GM12865 (cell line): ENCODE measurements at regions not wholly inside any gene's neighbourhood (a gene's known extent, or its start where the extent isn't known, plus 50 kb on each side); places are given as distances from the start of the nearest gene placed in this dataset.

Experiments used
- DNase-seq: peaks from one replicate; pipeline ENCODE4 v3.0.0; 2010; ENCODE audit warnings: low read depth
- H3K4me3 ChIP-seq: 2 replicates; pipeline ENCODE4 v1.5.1; 2011; ENCODE audit warnings: mild to moderate bottlenecking, low read depth, low read length, control low read depth
- TF ChIP-seq, protein P1 (sequence below): IDR thresholded peaks from 2 replicates; pipeline ENCODE4 v1.5.1; 2011; ENCODE audit warnings: low read length, control low read depth, low read depth, inconsistent platforms; ENCODE audit not compliant: insufficient read depth; ENCODE audit errors: missing control alignments

- H3K4me3 ChIP-seq: no peak overlapping the region
- TF ChIP-seq, protein P1, sequence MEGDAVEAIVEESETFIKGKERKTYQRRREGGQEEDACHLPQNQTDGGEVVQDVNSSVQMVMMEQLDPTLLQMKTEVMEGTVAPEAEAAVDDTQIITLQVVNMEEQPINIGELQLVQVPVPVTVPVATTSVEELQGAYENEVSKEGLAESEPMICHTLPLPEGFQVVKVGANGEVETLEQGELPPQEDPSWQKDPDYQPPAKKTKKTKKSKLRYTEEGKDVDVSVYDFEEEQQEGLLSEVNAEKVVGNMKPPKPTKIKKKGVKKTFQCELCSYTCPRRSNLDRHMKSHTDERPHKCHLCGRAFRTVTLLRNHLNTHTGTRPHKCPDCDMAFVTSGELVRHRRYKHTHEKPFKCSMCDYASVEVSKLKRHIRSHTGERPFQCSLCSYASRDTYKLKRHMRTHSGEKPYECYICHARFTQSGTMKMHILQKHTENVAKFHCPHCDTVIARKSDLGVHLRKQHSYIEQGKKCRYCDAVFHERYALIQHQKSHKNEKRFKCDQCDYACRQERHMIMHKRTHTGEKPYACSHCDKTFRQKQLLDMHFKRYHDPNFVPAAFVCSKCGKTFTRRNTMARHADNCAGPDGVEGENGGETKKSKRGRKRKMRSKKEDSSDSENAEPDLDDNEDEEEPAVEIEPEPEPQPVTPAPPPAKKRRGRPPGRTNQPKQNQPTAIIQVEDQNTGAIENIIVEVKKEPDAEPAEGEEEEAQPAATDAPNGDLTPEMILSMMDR: no peak
- DNase-seq: no peak
Measured at GRCh38 chr20:4069751-4070150, 54.4 kb upstream of the RNF24 start.

DNA sequence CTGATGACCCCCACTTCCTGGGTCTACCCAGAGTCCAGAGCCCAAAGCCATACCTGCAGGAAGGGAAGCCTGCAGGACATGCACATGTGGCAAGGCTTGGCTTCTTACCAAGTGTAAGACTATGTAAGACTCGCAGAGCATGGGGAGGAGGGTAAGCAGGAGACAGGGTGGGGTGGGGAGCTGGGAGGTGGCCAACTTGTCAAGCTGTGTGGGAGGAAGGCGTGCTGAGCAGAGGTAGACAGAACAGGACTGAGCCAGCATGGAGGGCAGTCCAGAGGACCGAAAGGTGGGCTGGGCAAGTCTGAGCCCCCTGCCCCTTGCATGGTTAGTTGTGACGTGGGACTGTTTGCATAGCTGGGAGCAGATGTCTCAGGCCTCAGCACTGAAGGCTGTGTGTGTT is 53.4 kb upstream of the RNF24 start:
- DNase-seq: no peak
- H3K4me3 ChIP-seq: no peak overlapping the region
- TF ChIP-seq, protein P1: no peak

DNA sequence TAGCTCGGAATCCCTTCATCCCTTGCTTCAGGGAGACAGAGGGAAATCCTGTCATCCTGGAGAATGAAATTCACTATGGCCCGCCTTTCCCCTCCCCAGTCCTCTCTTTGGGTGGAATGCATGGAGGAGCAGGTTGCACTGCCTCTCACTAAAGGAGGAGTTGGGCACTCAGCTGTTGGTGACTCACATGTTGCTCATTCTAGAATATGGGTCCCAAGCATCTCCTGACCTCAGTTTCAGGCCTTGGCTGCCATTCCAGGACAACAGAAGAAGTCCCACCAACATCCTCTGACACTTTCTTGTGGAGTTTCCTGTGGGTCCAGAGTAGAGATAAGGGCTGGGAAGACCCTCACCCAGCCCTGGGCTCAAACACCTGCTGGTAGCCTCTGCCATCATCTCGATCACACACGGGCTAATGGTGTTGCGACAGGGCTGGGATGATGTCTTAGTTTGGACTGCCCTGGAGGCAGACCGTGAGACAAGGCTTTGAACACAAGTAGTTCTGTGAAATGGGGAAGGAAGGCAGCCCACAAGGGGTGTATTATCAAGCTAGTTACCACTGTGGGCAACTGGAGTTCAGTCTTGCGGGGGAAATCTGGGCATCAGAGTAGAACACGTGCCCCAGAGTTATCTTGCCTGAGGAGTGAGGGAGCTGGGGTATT is 52.4 kb upstream of the RNF24 start:
- DNase-seq: no peak
- H3K4me3 ChIP-seq: no peak overlapping the region
- TF ChIP-seq, protein P1: no peak

DNA sequence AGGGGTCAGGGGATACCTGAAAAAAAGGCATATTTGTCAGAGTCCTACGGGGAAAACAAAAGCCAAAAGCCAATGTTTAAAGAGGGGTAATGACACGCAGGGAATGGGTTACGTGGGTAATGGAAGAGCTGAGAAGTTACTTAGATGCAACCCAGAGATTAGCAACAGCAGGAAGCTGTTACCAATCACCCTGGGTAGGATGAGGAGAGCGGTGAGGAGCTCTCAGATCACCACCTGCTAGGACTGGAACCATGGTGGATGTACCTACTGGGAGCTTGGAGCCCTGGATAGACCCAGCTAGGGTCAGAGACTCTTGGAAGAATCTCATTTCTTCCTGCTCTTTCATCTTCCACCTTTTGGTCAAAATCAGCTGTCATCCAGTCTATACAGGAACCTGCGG is 51.2 kb upstream of the RNF24 start:
- TF ChIP-seq, protein P1: no peak
- no peak for DNase-seq

DNA sequence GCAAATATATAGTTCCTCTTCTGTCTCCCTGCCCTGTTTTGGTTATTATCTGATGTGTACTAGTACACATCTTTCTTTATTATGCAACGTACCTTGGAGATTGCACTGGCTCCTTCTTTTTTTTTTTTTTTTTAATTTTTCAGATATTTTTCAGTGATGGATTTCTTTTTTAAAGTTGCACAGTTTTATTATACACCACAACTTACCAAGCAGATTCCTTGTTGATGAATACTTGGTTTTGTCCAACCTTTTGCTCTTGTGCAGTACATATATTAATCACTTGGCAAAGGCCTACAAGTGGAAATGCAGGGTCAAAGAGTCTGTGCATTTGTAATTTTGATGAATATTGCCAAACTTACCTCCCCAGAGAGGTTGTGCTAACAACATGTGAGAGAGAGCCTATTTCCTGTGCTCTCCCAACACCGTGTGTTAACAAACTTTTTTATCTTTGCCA is 50.1 kb upstream of the RNF24 start:
- TF ChIP-seq, protein P1: no peak
- DNase-seq: no peak
- no peak overlapping the region for H3K4me3 ChIP-seq

More for the DNA sequence above, 51.2 kb upstream of the RNF24 start:
- H3K4me3 ChIP-seq: no peak overlapping the region
